ENCODE measurements at regions not wholly inside any gene's neighbourhood (a gene's known extent, or its start where the extent isn't known, plus 50 kb on each side); places are given as distances from the start of the nearest gene placed in this dataset.

DNA sequence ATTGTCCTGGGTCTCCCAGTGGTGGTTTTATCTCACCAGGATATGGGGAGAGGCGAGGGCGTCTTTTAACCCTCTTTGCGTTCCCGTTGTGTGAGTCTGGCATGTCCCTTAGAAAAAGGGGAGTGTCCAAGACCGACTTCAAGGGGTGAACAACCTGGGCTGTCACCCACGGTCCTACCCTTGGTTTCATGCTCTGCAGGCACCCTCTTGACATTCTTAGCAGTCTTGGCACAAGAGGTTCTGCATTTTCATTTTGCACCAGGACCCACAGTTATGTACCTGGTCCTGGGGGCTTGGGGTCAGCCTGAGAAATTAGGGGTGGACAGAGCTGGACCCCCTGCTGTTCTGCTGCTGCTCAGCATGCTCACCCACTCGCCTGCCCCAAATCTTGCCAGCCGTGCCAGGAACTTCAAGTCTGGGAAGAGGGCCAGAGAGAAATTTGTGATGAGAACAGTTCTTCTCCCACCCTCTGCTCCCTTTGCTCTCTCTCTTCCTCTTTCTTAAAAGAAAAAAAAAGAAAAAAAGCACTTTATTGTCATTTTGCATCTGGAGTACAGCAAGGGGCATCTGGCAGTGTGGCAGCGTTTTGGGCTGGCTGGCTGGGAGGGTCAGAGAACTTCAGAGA is 471.2 kb downstream of the MIAT start:
- Histone ChIP-seq H2BK12ac (ENCODE audit: insufficient read length, low read depth, low read length) (no peak overlapping the region), H3K79me1 (ENCODE audit: insufficient read depth, low read depth, low read length, poor library complexity, severe bottlenecking) (no peaks in the 10 kb centered on the region), H2BK20ac (ENCODE audit: low read depth, low read length, poor library complexity, severe bottlenecking) (no peak overlapping the region), H3K23ac (ENCODE audit: insufficient read length, low read depth, low read length) (no peak overlapping the region), H4K20me1 (ENCODE audit: control insufficient read depth, insufficient read depth, insufficient read length) (no peaks in the 10 kb centered on the region), H4K91ac (ENCODE audit: insufficient read length, low read depth, low read length) (no peak overlapping the region), H3K56ac (ENCODE audit: insufficient read length, low read depth, low read length) (no peak overlapping the region), H3K4me2 (ENCODE audit: insufficient read depth, insufficient read length, low read length) (no peak overlapping the region), H4K5ac (ENCODE audit: insufficient read length, low read depth, low read length) (no peak overlapping the region), H2BK15ac (ENCODE audit: low read depth, low read length) (no peak overlapping the region), H3K4ac (ENCODE audit: low read depth, low read length) (no peak overlapping the region), H2AFZ (ENCODE audit: low read length) (no peak overlapping the region), H3K79me2 (ENCODE audit: insufficient read depth, low read length) (no peaks in the 10 kb centered on the region), H3K18ac (ENCODE audit: insufficient read length, low read depth, low read length) (no peak overlapping the region), H3K14ac (ENCODE audit: insufficient read depth, low read length) (no peak overlapping the region), H3K27me3 (ENCODE audit: insufficient read depth, low read length) (no peaks in the 10 kb centered on the region), H3K4me1 (ENCODE audit: insufficient read depth, low read length) (no peaks in the 10 kb centered on the region), H3K9ac (ENCODE audit: extremely low read depth, insufficient read length, low read length) (no peak overlapping the region), H3K9me3 (ENCODE audit: control insufficient read depth, low read depth, low read length) (no peaks in the 10 kb centered on the region), H2BK120ac (ENCODE audit: low read depth, low read length, poor library complexity, severe bottlenecking) (no peak overlapping the region), H2BK5ac (ENCODE audit: insufficient read length, low read length) (no peak overlapping the region), H2AK5ac (ENCODE audit: insufficient read length, low read length) (no peak overlapping the region), H3T11ph (ENCODE audit: low read length) (no peak overlapping the region), H3K27ac (ENCODE audit: insufficient read length, low read depth, low read length) (no peak overlapping the region), H4K8ac (replicated peaks; ENCODE audit: insufficient read length, low read depth, low read length) (no peak overlapping the region), H3K23me2 (ENCODE audit: insufficient read length, low read depth, low read length, poor library complexity, severe bottlenecking) (no peaks in the 10 kb centered on the region)
- no peak for DNase-seq
- Mint-ChIP-seq H3K4me3 (no peak overlapping the region), H3K36me3 (ENCODE audit: insufficient read depth in 1 of 3, low read depth in 3 of 3) (no peaks in the 10 kb centered on the region), H3K4me1 (peaks cover 0 to 1% of the 10 kb centered on the region in 2 experiments; a peak in 2 of 4 replicates), H3K27ac (no peak overlapping the region), H3K9me3 (no peaks in the 10 kb centered on the region), H3K27me3 (ENCODE audit: low read depth) (peaks cover 18% of the 10 kb centered on the region)
- TF ChIP-seq, protein P1, sequence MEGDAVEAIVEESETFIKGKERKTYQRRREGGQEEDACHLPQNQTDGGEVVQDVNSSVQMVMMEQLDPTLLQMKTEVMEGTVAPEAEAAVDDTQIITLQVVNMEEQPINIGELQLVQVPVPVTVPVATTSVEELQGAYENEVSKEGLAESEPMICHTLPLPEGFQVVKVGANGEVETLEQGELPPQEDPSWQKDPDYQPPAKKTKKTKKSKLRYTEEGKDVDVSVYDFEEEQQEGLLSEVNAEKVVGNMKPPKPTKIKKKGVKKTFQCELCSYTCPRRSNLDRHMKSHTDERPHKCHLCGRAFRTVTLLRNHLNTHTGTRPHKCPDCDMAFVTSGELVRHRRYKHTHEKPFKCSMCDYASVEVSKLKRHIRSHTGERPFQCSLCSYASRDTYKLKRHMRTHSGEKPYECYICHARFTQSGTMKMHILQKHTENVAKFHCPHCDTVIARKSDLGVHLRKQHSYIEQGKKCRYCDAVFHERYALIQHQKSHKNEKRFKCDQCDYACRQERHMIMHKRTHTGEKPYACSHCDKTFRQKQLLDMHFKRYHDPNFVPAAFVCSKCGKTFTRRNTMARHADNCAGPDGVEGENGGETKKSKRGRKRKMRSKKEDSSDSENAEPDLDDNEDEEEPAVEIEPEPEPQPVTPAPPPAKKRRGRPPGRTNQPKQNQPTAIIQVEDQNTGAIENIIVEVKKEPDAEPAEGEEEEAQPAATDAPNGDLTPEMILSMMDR (conservative IDR thresholded peaks at IDR 0.05) = no peak
- WGBS (ENCODE audit: extremely low coverage, insufficient read length, low lambda C conversion rate) = no CpG with 5 or more reads among the region's 9 CpGs
